Fibroblast of upper back skin (primary cell): ENCODE measurements at regions not wholly inside any gene's neighbourhood (a gene's known extent, or its start where the extent isn't known, plus 50 kb on each side); places are given as distances from the start of the nearest gene placed in this dataset.

Experiments
- DNase-seq: peaks from one replicate; pipeline ENCODE4 v3.0.0-alpha.2; 2013

DNA sequence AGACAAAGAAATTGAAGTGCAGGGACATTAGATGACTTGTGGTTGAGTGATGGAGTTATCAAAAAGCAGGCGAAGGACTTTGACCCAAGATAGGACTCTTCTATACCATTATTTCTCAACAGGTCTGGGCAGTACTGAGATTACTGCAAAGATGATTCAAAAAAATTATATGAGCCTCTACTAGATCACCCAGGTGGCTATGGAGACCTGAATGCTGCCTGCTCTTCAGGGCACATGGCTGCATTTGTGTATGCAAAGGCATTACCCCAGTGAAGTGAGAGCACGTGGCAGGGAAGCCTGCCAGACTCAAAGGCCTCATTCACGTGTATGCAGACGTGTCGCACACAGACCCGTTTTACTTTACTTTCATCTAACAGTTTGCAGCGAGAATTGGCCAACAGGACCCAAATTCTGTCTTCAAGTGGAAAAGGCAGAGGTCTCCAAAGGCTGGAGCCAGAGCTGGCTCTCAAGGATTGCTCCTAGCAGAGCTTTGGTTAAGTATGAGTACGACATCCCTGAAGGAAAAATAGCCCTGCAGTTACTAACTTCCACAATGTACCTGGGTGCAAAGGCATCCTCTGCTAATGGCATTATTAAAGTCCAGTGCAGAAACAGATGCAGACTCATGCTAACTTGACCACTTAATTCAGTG is 113.8 kb upstream of the ARMC2 start:
- no peak for DNase-seq

DNA sequence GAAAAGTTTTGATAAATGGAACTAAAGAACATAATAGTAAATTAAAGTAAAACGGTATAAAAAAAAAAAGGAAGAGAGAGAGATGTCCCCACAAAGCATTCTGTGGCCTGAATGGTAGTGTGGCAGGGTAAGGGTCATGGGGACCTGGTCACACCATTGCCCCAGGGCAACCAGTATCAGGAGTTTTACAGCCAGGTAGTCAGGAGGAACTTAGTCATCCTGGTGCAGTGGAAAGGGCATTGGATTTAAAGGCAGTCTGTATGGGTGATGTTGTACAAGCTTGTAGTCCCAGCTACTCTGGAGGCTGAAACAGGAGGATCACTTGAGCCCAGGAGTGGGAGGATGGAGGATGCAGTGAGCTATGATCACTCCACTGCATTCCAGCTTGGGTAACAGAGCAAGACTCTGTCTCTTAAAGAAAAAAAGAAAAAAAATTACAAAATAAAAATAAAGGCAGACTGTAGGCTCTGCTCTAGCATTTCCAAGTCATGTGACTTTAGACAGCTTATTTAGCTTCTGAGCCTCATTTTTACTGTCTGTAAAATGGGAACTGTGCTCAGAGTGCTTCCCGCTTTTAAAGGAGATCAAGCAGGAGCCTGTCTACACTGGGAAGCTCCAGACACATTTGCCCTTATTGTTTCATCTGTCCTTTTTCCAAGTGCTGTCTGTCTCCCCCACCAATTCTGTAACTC is 112.8 kb upstream of the ARMC2 start:
- no peak for DNase-seq

GRCh38 chr6:108736002-108736361 is 112.2 kb upstream of the ARMC2 start:
- DNase-seq: no peak

GRCh38 chr6:108736832-108737231 is 111.4 kb upstream of the ARMC2 start:
- DNase-seq: peak; percentile 91

GRCh38 chr6:108737594-108738546 is 110.4 kb upstream of the ARMC2 start:
- peak; percentile 98 for DNase-seq

DNA sequence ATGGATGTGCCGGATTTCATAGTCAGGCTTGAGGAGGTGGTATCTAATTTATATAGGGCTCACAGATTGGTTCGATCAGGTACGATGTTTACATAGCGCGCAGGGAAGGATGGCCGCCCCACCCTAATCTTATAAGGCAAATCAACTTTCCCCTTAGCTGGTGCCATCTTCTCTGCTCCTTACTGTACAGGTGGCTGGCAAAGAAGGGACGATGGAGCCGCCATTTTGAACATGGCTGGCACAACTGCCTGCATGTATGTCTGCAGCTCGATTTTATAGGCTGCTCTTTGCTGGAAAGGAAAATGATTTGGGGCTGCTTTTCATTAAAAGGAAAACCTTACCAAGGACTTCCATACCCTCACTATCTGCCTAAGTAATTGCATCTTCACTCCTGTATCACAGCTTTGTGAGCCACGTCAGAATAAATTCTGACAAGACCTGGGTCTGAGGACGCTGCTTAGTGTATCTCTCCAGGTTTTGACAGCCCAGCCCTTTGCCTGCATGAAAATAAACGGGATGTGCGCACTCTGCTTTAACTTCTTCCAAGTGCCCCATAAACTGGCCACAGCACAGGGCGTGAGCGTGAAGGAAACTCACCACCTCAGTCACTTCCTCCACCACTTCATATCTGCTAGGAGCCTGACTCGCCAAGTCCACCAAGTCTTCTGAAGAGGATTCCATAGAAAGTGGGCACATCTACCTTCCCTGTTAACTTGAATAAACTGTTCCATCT is 109.4 kb upstream of the ARMC2 start:
- no peak for DNase-seq

DNA sequence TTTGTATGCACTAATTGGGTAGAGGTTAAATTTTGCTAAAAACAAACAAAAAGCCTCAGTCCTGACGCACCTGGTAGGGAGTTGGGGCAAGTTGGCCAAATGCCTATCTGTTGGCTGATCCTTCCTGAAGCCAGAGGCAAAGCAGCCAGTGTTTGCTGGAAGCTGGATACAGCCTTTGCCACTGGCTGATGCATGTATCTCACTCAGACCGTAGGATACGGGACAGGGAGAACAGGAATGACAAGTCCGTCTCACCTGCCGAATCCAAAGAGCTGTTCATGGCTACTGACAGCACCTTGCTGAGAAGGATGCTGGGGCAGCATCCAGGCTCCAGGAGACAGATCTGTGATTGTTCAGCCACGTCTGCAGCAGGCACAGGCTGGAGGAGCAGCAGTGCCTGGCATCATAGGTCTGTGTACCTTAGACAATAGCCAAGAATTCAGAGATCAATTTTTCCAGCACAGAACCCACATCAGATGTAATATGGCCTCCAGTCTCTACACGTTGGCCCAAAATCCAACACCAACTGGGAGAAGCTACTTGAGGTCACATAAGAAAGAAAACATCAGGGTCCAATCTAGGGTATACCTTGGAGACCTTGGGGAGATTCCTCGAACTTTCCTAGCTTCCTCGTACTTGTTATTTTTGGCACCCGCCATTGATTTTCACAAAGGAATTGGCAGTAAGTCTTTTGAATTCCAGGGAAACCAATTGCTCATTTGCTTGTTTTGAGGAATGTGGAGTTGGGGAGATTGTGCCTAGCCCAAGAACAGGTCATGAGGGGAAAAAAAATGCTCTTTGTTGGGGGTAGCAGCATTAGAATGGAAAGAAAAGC is 108.5 kb upstream of the ARMC2 start:
- DNase-seq: peak; percentile 71

DNA sequence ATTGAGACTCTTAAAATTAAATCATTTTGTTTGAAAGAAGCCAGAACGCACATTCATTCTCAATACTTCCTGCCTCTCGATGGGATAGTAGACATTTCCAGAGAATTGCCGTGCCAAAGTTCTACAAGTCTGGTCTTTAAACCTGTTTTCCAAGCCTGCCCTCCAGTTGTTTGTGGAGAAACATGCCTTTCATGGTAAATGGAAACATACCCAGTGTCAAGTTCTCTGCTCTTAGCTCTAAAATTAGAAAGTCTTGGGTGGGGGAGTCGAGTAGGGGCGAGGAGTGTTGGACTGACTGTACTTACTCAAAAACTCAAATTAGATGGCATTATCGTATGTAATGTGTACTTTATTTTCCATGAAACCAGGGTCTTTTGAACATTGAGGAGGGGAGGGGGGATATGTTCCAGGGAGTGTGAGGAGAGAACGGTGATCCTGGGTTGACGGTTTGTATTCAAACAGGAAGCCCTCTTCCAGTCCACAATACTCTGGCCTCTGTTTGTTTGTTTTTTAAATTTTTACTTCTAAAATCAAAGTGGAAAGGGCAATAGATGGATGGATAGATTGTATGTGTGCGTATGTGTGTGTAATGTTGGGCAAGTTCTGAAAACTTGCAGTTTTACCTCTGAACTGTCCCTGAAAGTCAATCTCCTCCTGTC is 106.8 kb upstream of the ARMC2 start:
- DNase-seq: no peak

- DNase-seq: no peak
These were observed 106.2 kb upstream of the ARMC2 start for GRCh38 chr6:108742041-108742440.

DNA sequence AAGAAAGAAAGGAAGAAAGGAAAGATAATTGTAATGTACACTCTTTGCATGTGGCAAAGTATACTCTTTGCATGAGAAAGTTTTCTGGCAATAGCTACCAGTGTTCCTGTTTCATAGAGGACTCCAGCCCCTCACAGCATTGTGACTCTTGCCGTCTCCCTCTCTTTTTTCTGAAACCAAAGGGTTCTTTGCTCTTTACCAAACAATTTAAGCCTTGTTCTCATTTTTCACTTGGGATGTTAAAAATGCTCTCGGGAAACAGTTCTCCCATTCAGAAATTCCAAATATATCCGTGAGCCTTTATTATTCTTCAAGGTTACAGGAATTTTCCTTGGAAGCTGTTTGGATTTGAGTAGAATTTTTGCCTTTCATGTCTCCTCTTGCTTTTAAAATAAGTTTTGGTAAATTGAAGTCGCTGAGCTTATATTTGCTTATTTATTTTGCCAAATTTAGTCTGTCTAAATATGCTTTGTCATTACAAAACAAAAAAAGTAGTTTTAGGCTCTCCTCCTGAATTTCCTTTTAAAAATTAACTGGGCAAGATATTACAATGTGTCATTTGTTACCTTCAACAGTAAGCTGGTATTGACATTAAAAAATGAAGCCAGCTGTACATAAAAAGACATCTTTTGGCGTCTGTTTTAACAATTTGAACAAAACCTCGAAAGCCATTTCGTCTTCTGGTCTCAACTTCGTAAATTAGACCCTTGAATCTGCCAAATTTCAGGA is 103.8 kb upstream of the ARMC2 start:
- DNase-seq: no peak

GRCh38 chr6:108744996-108745395 is 103.2 kb upstream of the ARMC2 start:
- DNase-seq: no peak

GRCh38 chr6:108745664-108746336 is 102.4 kb upstream of the ARMC2 start:
- no peak for DNase-seq

GRCh38 chr6:108746366-108746765 is 101.9 kb upstream of the ARMC2 start:
- DNase-seq: no peak

GRCh38 chr6:108746836-108747575 is 101.2 kb upstream of the ARMC2 start:
- no peak for DNase-seq

DNA sequence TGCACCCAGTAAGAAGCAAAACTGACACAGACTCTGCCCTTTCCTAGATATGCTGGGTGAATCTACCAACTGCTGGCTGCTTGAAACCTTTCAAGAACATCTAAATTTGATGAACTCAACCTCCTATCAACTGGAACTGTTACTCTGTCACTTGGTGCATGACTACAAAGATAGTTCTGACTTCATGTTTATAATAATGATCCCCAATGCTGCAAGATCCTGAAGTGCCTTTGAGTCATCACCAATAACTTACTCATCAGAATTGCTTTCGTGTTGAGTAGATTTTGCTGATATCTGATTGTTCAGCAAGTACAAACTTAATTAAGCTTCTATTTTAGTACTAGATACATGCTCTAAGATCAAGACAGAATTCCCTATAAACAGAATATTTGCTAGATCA is 100.2 kb upstream of the ARMC2 start:
- DNase-seq: peak; percentile 38

DNA sequence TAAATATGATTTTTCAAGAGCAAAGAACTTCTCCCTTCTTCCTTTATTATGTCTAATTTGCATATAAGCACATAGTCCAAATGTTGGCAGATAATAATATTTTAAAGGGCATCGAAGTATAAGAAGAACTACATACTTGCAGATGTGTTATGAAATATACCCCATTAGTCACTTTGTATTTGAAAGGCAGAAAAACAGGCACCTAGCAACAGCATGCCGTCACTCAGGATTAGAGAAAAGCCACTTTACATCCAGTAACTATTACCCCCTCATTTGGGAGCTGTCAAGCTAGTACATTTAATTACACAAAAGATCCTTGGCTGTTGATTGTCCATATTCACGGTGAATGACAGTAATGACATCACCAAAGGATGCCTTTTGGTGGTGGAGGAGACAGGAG is 99.3 kb upstream of the ARMC2 start:
- no peak for DNase-seq

DNA sequence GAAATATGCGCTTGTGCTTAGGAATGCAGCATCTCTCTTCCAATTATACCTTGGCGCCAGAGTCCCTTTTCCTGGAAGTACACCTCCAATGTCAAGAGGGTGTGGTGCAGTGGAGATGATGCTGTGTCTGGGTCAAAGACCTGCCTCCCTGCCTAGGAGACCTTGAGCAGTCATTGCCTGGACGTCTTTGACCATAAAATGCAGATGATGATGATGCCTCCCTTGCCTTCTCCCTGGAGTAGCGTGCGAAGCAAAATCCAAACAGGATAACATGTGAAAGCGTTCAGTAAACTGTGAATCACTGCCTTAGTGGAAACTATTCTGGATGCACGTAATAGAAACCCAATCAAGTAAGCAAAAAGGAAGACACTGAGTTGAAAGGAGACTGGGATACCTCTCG is 97.4 kb upstream of the ARMC2 start:
- no peak for DNase-seq

- no peak for DNase-seq
These were observed 96.9 kb upstream of the ARMC2 start for GRCh38 chr6:108751282-108751681.
